GM12864 (cell line): ENCODE measurements at regions not wholly inside any gene's neighbourhood (a gene's known extent, or its start where the extent isn't known, plus 50 kb on each side); places are given as distances from the start of the nearest gene placed in this dataset.

ENCODE experiments used
- DNase-seq: peaks from one replicate; pipeline ENCODE4 v3.0.0-alpha.2; 2011; ENCODE audit warnings: low read depth
- H3K4me3 ChIP-seq: 2 replicates; pipeline ENCODE4 v1.5.1; 2011; ENCODE audit warnings: mild to moderate bottlenecking, low read depth, low read length, control low read depth
- CTCF ChIP-seq: IDR thresholded peaks from 2 replicates; pipeline ENCODE4 v1.5.1; 2011; ENCODE audit warnings: low read depth, mild to moderate bottlenecking, moderate library complexity, low read length, control low read depth, inconsistent platforms; ENCODE audit errors: missing control alignments

DNA sequence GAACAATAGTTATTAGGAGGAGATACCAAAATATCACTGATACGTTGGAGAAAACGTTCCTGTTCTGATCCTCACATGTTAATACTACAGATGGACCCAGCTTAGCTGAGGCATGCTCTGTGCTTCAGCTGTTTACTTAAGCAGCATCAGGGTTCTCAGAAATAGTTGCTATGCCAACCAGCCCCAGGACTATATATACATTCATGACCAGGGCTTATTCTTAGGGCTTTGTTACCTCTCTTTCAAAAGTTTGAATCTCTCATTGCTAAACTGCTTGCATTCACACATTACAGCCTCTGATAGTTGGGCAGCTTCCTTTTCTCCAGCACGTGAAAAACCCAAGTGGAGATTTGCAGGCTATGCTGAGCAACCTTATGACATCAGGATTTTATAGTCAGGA, 800.4 kb downstream of the DIAPH3 start:
- DNase-seq = no peak
- no peak for TF ChIP-seq CTCF
- H3K4me3 ChIP-seq = no peak overlapping the region

GRCh38 chr13:59363947-59364346, 799.8 kb downstream of the DIAPH3 start:
- no peak for DNase-seq
- TF ChIP-seq CTCF = no peak
- H3K4me3 ChIP-seq = no peak overlapping the region

DNA sequence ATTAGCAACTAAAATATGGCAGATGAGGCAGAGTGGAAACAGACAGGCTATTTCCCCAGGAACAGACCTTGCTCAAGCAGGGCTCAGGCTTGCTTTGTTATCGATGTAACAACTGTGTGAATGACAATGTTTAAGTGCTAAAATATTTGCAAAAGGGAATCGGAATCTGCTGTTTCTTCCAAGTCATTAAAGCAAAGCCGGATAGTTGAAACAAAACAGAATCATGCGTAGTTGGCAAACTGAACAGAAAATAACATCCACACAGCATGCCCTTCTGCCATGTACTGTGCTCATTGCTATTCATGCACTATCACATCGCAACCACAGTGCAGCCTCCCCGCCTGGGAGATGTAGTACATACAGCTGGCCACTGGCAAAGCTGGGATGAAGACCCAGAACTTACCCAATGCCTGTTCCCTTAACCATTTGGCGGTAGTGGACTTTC, 799.1 kb downstream of the DIAPH3 start:
- no peak overlapping the region for H3K4me3 ChIP-seq
- no peak for DNase-seq
- no peak for TF ChIP-seq CTCF

DNA sequence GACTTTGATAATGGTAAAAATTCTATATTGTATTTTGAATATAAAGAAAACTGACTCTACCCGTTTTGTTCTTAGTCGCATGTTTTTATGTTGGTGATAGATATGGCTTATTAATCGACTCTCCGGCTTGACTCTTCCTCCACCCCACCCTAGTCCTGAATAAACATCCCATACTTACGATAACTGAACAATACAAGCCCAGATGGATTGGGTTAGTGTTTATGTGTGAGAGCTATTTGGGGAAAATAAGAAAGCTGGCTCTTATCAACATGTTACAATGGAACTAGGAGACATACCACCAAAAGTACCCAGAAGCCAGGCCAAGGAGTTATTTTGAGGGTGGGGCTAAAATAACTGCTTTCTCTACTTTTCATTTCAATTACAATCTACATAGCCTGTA, 796.3 kb downstream of the DIAPH3 start:
- no peak for TF ChIP-seq CTCF
- H3K4me3 ChIP-seq = no peak overlapping the region
- no peak for DNase-seq

GRCh38 chr13:59367904-59368303, 795.8 kb downstream of the DIAPH3 start:
- TF ChIP-seq CTCF = no peak

GRCh38 chr13:59368693-59369092, 795.0 kb downstream of the DIAPH3 start:
- no peak overlapping the region for H3K4me3 ChIP-seq
- no peak for DNase-seq
- TF ChIP-seq CTCF = no peak

More at GRCh38 chr13:59367904-59368303, 795.8 kb downstream of the DIAPH3 start:
- DNase-seq = no peak
- H3K4me3 ChIP-seq = no peak overlapping the region

- no peak for DNase-seq
- no peak overlapping the region for H3K4me3 ChIP-seq
- TF ChIP-seq CTCF = no peak
Observed at GRCh38 chr13:59371229-59371628, 792.5 kb downstream of the DIAPH3 start.
